Left ventricle myocardium inferior (tissue), 1 donor: ENCODE measurements at regions not wholly inside any gene's neighbourhood (a gene's known extent, or its start where the extent isn't known, plus 50 kb on each side); places are given as distances from the start of the nearest gene placed in this dataset.

ENCODE experiments used
- DNase-seq: peaks from one replicate; pipeline ENCODE4 v3.0.0-alpha.2; 2020
- H3K27ac ChIP-seq: fragments of 200-600 bp; replicated peaks from 2 replicates; pipeline ENCODE4 v1.8.0; 2021
- H3K27me3 ChIP-seq: fragments of 200-600 bp; 2 replicates; pipeline ENCODE4 v1.8.0; 2021; ENCODE audit warnings: low read depth
- H3K36me3 ChIP-seq: fragments of 200-600 bp; 2 replicates; pipeline ENCODE4 v1.8.0; 2021
- H3K4me1 ChIP-seq: fragments of 200-600 bp; 2 replicates; pipeline ENCODE4 v1.8.0; 2021
- H3K4me3 ChIP-seq: fragments of 200-600 bp; 2 replicates; pipeline ENCODE4 v1.8.0; 2021; ENCODE audit warnings: mild to moderate bottlenecking, moderate library complexity
- H3K9me3 ChIP-seq: fragments of 200-600 bp; replicated peaks from 2 replicates; pipeline ENCODE4 v1.8.0; 2021
- intact Hi-C: fragments of 100-400 bp; cut with micrococcal nuclease; formaldehyde crosslinking; loops from one replicate; pipeline ENCODE4 v1.11.0; 2022
- TF ChIP-seq, protein P1 (sequence below): fragments of 200-600 bp; IDR thresholded peaks from 2 replicates; pipeline ENCODE4 v1.8.0; 2021; ENCODE audit warnings: antibody characterized with exemption, mild to moderate bottlenecking, borderline replicate concordance
- donor health status: DM: no; HTN: yes; CAD: no; lungs with severe emphysema.

DNA sequence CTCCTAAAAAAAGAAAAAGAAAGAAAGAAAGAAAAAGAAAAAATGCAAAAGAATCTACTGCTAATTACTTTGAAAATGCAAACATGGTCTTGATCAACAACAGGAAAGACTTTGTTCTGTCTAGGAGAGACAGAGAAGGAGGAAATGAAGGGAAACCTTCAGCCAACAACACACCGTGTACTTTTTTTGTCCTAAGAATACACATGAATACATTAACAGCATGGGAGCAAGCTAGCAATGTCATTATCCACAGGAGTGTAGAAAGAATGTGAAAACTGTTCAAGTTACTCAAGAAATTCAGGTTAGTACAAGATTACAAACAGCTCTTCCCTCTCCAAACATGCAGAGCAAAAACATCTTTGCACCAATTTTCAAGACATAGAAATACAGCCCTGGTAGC lies 326.3 kb downstream of the UBE3D start:
- Histone ChIP-seq H3K36me3 (no peaks in the 10 kb centered on the region), H3K4me3 (no peak overlapping the region), H3K27ac (no peak overlapping the region), H3K4me1 (no peaks in the 10 kb centered on the region), H3K9me3 (no peaks in the 10 kb centered on the region), H3K27me3 (peaks cover 5% of the 10 kb centered on the region)
- no peak for DNase-seq
- TF ChIP-seq, protein P1, sequence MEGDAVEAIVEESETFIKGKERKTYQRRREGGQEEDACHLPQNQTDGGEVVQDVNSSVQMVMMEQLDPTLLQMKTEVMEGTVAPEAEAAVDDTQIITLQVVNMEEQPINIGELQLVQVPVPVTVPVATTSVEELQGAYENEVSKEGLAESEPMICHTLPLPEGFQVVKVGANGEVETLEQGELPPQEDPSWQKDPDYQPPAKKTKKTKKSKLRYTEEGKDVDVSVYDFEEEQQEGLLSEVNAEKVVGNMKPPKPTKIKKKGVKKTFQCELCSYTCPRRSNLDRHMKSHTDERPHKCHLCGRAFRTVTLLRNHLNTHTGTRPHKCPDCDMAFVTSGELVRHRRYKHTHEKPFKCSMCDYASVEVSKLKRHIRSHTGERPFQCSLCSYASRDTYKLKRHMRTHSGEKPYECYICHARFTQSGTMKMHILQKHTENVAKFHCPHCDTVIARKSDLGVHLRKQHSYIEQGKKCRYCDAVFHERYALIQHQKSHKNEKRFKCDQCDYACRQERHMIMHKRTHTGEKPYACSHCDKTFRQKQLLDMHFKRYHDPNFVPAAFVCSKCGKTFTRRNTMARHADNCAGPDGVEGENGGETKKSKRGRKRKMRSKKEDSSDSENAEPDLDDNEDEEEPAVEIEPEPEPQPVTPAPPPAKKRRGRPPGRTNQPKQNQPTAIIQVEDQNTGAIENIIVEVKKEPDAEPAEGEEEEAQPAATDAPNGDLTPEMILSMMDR, result no peak
- intact Hi-C loops, result no loop called here

DNA sequence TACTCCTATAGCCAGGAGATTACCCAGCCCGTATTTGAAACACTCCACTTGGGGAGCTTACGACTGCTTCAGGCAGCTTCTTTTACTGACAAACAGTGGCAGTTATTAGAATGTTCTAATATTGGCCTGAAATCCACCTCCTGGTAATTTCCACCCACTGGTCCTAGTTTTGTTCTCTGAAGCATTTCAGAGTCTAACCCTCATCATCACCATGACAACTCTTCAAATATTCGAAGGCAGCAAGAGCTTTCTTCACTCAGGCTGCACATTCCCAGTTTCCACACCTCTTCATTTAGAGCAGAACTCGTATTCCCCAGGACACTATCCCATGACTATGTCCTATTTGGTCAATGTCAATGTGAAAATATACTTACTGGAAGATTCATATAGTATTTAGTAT lies 325.6 kb downstream of the UBE3D start:
- H3K4me3 ChIP-seq, result no peak overlapping the region
- H3K27ac ChIP-seq, result no peak overlapping the region
- H3K36me3 ChIP-seq, result no peaks in the 10 kb centered on the region
- TF ChIP-seq, protein P1, result no peak
- H3K27me3 ChIP-seq, result peaks cover 5% of the 10 kb centered on the region
- H3K9me3 ChIP-seq, result no peaks in the 10 kb centered on the region
- no peaks in the 10 kb centered on the region for H3K4me1 ChIP-seq
- DNase-seq, result no peak
- intact Hi-C loops, result no loop called here

DNA sequence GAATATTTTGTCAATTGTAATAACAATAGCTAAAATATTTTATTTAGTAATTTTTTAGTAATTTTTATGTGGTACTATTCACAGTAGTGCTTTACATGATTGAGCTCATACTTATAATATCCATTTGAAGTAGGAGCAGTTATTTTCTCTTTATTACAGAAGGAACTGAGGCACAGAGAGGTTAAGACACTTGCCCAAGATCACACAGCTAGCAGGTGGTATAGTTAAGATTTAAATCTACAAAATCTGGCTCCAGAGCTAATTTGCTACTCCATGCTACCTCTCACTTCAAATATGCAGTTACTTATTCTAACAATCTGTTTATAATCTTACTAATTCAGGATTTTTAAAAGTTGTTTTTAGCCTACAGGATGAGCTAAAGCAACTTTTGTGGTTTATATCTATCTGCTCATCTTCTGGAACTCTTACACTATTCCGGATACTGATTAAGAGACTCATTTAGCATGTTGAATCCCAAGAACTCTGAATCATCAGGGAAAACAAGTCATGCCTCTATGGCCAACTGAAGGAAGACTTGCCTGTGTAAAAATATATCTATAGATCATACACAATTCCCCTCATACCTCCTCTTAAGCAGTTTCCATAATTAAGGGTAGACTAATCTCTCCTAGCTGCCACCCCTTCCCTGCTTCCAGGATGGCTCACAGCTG lies 324.2 kb downstream of the UBE3D start:
- no peak for DNase-seq
- Histone ChIP-seq H3K4me1 (no peaks in the 10 kb centered on the region), H3K9me3 (no peaks in the 10 kb centered on the region), H3K27me3 (no peaks in the 10 kb centered on the region), H3K36me3 (no peaks in the 10 kb centered on the region), H3K27ac (no peak overlapping the region), H3K4me3 (no peak overlapping the region)
- intact Hi-C loops, result no loop called here
- TF ChIP-seq, protein P1, result no peak

DNA sequence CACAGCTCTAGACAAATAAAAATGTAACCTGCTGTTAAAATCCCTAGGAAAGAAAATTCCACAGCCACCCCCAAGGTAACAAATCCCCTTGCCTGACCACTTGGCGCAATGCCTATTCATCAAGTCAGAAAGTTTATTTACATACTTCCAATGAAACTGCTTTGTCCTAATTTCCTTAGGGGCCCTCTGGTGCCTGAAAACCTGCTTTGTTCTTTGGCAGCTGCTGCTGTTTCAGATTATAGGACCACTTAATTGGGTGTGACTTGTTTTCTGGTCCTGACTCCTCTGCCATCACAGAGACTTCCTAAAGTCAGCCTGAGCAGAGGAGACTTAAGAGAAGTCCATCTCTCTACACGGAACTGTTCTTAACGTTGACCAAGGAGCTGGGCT lies 323.6 kb downstream of the UBE3D start:
- Histone ChIP-seq H3K4me1 (no peaks in the 10 kb centered on the region), H3K9me3 (no peaks in the 10 kb centered on the region), H3K27me3 (no peaks in the 10 kb centered on the region), H3K36me3 (no peaks in the 10 kb centered on the region), H3K27ac (no peak overlapping the region), H3K4me3 (no peak overlapping the region)
- DNase-seq, result no peak
- TF ChIP-seq, protein P1, result no peak
- intact Hi-C loops, result no loop called here

DNA sequence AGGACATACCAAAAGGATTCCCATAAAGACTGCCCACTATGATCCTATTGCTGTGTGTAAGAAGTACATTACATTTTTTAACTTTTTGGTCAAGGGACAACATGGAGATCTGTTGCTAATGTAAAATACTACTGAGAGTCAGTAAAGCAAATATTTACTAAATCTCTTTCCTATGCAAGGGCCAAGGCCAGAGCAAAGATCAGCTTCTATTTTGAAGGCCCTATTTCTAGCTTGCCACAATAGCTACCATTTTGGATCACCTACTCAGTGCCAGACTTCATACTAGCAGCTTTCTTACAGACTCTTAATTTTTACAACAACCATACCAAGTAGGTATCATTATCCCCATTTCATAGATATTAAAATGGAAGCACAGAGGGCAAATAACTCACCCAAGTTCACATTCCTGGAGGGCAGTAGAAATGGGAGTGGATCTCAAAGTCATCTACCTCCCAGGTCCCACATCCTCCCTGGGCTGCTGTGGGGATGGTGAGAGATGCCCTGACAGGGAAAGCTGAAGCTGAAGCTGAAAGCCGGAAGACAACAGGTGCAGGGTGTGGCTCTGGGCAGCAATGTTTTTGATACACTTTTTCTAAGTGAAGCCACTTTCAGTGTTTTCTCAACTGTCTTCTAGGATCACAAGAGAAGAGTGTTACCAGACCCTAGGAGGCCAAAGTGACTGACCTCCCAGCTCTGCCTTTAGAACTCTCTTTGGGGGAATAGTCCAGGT lies 321.2 kb downstream of the UBE3D start:
- no peak for DNase-seq
- no peak overlapping the region for H3K27ac ChIP-seq
- intact Hi-C loops, result no loop called here
- no peaks in the 10 kb centered on the region for H3K4me1 ChIP-seq
- no peak overlapping the region for H3K4me3 ChIP-seq
- H3K9me3 ChIP-seq, result no peaks in the 10 kb centered on the region
- no peaks in the 10 kb centered on the region for H3K36me3 ChIP-seq
- TF ChIP-seq, protein P1, result no peak
- H3K27me3 ChIP-seq, result no peaks in the 10 kb centered on the region
